ENCODE measurements at regions not wholly inside any gene's neighbourhood (a gene's known extent, or its start where the extent isn't known, plus 50 kb on each side); places are given as distances from the start of the nearest gene placed in this dataset.

DNA sequence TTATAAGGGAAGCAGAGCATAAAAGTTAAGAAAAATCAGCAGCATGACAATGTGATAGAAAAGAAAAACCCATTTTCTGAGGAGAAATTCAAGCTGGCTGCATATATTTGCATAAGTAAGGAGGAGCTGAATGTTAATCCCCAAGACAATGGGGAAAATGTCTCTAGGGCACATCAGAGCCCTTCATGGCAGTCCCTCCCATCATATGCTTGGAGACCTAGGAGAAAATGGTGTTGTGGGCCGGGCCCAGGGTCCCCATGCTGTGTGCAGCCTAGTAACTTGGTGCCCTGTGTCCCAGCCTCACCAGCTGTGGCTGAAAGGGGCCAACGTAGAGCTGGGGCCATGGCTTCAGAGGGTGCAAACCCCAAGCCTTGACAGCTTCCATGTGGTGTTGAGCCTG, 100.6 kb upstream of the PLPPR4 start:
- H3K4me3 ChIP-seq (ENCODE audit: low read depth, low read length) = no peak overlapping the region
- TF ChIP-seq, protein P1, sequence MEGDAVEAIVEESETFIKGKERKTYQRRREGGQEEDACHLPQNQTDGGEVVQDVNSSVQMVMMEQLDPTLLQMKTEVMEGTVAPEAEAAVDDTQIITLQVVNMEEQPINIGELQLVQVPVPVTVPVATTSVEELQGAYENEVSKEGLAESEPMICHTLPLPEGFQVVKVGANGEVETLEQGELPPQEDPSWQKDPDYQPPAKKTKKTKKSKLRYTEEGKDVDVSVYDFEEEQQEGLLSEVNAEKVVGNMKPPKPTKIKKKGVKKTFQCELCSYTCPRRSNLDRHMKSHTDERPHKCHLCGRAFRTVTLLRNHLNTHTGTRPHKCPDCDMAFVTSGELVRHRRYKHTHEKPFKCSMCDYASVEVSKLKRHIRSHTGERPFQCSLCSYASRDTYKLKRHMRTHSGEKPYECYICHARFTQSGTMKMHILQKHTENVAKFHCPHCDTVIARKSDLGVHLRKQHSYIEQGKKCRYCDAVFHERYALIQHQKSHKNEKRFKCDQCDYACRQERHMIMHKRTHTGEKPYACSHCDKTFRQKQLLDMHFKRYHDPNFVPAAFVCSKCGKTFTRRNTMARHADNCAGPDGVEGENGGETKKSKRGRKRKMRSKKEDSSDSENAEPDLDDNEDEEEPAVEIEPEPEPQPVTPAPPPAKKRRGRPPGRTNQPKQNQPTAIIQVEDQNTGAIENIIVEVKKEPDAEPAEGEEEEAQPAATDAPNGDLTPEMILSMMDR (IDR thresholded peaks at IDR 0.05; ENCODE audit: low read depth, low read length) = no peak

DNA sequence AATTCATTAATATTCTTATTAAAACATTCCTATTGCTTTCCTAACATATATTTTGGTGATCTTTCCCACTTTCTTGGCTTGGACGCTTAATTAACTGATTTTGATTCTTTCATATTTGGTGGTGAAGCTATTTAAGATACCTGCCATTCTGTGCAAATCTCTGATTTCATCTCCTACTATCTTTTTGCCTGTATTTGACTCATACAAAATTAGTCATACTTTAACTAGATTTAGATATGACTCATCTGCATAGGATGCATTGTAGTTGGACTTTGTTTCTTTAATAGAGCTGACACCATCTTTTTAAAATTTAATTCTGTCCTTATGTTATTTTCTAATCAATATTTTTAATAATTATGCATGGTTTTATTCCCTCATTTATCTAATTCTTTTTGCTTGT, 93.8 kb upstream of the PLPPR4 start:
- TF ChIP-seq, protein P1 (IDR thresholded peaks at IDR 0.05; ENCODE audit: low read depth, low read length) = no peak
- H3K4me3 ChIP-seq (ENCODE audit: low read depth, low read length) = no peak overlapping the region

DNA sequence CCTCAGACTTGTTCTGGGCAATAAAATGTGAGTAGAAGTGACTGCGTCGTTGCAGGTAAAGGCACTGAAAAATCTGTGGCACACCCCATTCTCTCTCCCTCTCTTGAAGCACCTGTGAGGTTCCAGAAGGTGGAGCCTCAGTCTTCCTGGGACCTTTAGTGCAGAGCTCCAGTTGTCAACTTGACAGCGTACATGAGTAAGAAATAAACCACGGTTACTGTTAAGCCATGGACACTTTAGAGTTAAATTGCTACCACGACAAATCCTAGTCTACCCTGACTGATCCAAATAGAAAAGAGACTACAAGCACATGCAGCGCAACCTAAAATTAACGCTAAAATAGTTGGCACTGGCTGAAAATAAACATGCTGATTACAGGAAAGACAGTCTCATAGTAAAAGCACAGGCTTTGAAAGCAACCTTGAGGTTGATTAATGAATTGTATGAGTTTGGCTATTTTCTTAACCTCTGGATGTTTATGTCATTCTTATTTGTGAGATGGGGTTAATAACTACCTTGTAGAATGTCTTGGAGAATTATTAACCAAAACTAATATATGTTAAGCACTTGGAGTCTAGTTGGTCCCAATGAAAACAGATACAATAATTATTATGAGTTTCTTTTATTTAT, 93.0 kb upstream of the PLPPR4 start:
- no peak overlapping the region for H3K4me3 ChIP-seq (ENCODE audit: low read depth, low read length)
- TF ChIP-seq, protein P1 (IDR thresholded peaks at IDR 0.05; ENCODE audit: low read depth, low read length) = no peak

DNA sequence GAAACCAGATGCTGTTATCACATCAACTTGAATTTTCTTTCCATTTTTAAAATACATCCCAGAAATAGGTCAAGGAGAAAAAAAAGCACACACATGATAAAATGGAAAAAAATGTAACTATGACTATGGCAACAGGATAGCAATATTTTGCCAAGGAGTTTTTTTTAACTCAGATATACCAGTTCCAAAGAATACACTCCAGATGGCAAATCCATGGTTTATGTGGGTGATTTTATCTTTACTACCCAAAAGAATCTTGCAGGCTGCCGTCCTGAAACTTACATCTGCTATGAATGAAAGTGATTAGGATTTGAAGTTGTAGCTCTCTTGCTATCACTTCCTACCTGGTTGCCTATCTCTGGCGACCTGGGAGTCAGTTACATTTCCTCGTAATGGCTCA, 91.0 kb upstream of the PLPPR4 start:
- H3K4me3 ChIP-seq (ENCODE audit: low read depth, low read length) = no peak overlapping the region
- TF ChIP-seq, protein P1 (IDR thresholded peaks at IDR 0.05; ENCODE audit: low read depth, low read length) = no peak

DNA sequence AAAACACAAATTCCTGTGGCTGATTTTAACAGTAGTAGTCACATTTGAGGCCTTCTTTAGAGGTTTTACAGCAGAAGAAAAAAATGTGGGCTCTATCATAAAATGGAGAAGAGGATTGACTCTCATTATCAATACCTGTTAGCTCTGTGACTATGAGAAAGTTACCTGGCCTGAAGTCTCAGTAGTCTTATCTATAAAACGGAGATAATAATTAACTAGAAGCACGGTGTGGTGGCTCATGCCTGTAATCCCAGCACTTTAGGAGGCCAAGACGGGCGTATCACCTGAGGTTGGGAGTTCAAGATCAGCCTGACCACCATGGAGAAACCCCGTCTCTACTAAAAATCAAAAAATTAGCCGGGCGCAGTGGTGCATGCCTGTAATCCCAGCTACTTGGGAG, 90.4 kb upstream of the PLPPR4 start:
- TF ChIP-seq, protein P1 (IDR thresholded peaks at IDR 0.05; ENCODE audit: low read depth, low read length) = no peak
- H3K4me3 ChIP-seq (ENCODE audit: low read depth, low read length) = no peak overlapping the region

DNA sequence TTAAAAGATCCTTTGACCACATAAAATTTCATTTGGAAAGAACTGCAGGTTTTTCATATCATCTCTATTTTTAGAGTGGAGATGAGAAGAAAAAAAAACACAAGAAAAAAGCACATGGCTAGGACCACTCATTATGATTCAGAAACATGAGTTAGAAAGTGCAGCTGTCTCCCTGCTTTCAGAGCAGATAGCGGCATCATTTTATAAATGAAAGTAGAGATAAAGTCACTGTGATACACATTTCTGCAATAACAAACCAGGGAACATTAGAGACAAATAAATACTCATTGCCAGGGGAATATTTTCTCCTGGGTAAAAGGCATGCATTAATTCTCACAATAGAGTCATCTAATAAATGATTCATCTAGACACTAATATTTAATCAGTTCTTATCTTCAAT, 87.5 kb upstream of the PLPPR4 start:
- TF ChIP-seq, protein P1 (IDR thresholded peaks at IDR 0.05; ENCODE audit: low read depth, low read length) = no peak
- H3K4me3 ChIP-seq (ENCODE audit: low read depth, low read length) = no peak overlapping the region

DNA sequence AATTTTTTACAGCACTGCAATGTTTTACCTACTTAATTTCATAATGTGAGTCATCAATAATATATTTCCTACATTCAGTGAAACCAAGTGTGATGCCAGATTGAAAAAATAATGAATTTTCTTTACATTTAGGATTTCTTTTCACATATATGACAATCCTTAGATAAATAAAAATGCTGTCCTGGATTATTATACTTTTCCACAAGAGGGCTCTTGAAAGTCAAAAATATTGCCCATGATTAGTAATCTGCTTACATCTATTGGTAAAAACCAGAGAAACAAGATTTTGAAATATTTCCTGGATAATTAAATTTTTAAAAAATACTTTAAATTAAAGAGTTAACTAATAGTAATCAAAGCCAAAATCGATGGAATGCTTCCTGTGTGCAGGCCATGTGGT, 86.8 kb upstream of the PLPPR4 start:
- H3K4me3 ChIP-seq (ENCODE audit: low read depth, low read length) = no peak overlapping the region
- TF ChIP-seq, protein P1 (IDR thresholded peaks at IDR 0.05; ENCODE audit: low read depth, low read length) = no peak

Measured in WI38 (cell line).